ENCODE measurements at regions not wholly inside any gene's neighbourhood (a gene's known extent, or its start where the extent isn't known, plus 50 kb on each side); places are given as distances from the start of the nearest gene placed in this dataset.

DNA sequence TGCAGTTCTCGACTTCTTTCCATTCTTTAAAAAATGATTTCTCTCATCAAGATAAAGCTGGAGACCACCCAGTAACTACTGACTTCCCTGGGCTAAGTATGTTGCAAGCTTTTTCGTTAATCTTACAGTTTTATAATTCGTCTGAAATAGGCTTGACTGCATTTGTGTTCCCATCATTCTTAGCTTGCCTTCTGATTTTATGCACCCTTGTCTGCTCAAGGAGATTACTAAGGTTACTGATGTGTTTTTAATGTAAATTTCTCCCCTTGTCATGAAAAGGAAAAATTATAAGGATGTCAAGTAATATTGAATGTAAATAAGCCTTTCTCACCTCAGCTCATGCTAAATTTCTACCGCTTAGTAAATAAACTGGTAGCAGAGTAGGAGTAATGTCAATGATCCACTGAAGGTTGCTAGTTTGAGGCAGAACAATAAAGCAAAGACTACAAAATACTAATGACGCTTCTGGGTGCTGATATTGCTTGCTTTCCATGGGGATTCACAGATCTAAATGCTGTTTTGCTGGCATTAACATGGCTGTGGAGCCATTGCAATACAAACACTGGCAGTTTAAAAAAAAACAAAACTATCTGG is 91.9 kb upstream of the CDH20 start:
- no peak for DNase-seq (ENCODE audit: low spot score)
- intact Hi-C loops (cut with micrococcal nuclease; ENCODE audit: unreplicated experiment), result no loop called here
- CTCF ChIA-PET, result no interaction called here
- BruUV-seq (replicated peaks), result no TSS peak
- H3K27ac ChIP-seq (ENCODE audit: low read depth, low read length, poor library complexity, severe bottlenecking), result no peak overlapping the region
- no peaks in the 10 kb centered on the region for H3K36me3 ChIP-seq (ENCODE audit: insufficient read depth, low read length, poor library complexity, severe bottlenecking)
- TF ChIP-seq EZH2 (IDR thresholded peaks at IDR 0.05; ENCODE audit: borderline replicate concordance, low read depth, low read length, poor library complexity, severe bottlenecking) (no peak), CTCF (conservative IDR thresholded peaks at IDR 0.05; ENCODE audit: low read depth, low read length) (no peak)
- POLR2A ChIA-PET (ENCODE audit: low non-redundant PET), result interaction anchor here (0.6 kb wide), 1 partner anchor 17 kb away, joined by 4 read pairs; no protein-coding TSS in a partner anchor
- H3K4me3 ChIP-seq (ENCODE audit: low read depth, low read length, poor library complexity, severe bottlenecking), result no peak overlapping the region
- H3K27me3 ChIP-seq (replicated peaks; ENCODE audit: insufficient read depth, low read depth, low read length, poor library complexity), result peaks cover 62% of the 10 kb centered on the region
- H3K9me3 ChIP-seq (ENCODE audit: low read depth, low read length, poor library complexity, severe bottlenecking), result no peaks in the 10 kb centered on the region
- no peaks in the 10 kb centered on the region for H3K4me1 ChIP-seq (ENCODE audit: insufficient read depth, low read length, poor library complexity, severe bottlenecking)

DNA sequence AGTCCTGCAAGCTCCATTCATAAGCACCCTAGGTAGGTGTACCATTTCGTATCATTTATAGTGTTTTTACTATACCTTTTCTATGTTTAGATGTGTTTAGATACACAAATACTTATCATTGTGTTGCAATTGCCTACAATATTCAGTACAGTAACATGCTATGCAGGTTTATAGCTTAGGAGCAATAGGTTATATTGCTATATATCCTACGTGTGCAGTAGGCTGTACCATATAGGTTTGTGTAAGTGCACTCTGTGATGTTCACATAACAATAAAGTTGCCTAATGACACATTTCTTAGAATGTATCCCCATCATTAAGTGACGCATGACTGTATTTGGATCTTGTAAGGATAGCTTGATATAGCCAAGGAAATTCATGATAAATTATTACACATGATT is 88.6 kb upstream of the CDH20 start:
- ChIA-PET POLR2A (ENCODE audit: low non-redundant PET) (no interaction called here), CTCF (no interaction called here)
- BruUV-seq (replicated peaks), result no TSS peak
- DNase-seq (ENCODE audit: low spot score), result no peak
- TF ChIP-seq EZH2 (IDR thresholded peaks at IDR 0.05; ENCODE audit: borderline replicate concordance, low read depth, low read length, poor library complexity, severe bottlenecking), result no peak
- TF ChIP-seq CTCF (conservative IDR thresholded peaks at IDR 0.05; ENCODE audit: low read depth, low read length), result no peak
- no peaks in the 10 kb centered on the region for H3K36me3 ChIP-seq (ENCODE audit: insufficient read depth, low read length, poor library complexity, severe bottlenecking)
- H3K4me1 ChIP-seq (ENCODE audit: insufficient read depth, low read length, poor library complexity, severe bottlenecking), result no peaks in the 10 kb centered on the region
- peaks cover 51% of the 10 kb centered on the region for H3K27me3 ChIP-seq (replicated peaks; ENCODE audit: insufficient read depth, low read depth, low read length, poor library complexity)
- H3K9me3 ChIP-seq (ENCODE audit: low read depth, low read length, poor library complexity, severe bottlenecking), result no peaks in the 10 kb centered on the region
- no peak overlapping the region for H3K4me3 ChIP-seq (ENCODE audit: low read depth, low read length, poor library complexity, severe bottlenecking)
- intact Hi-C loops (cut with micrococcal nuclease; ENCODE audit: unreplicated experiment), result no loop called here
- no peak overlapping the region for H3K27ac ChIP-seq (ENCODE audit: low read depth, low read length, poor library complexity, severe bottlenecking)

DNA sequence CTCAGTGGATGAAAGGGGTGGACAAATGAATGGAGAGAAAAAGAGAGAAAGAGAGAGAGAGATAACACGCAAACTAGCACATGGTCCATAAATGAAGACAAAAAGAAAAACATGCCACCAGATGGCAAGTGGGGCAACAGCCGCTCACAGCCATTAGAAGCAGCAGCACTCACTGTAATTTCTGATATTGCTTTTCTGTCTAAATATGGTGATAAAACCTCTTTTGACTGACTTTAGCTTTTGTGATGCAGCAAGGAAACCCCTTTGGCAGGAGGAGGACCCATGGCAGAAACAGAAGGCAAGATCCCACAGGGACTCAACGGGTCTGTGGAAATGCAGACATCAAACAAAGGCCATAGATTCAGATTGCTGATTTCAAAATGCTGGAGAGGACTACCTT is 88.0 kb upstream of the CDH20 start:
- BruUV-seq (replicated peaks), result no TSS peak
- CTCF ChIA-PET, result no interaction called here
- intact Hi-C loops (cut with micrococcal nuclease; ENCODE audit: unreplicated experiment), result no loop called here
- no peaks in the 10 kb centered on the region for H3K9me3 ChIP-seq (ENCODE audit: low read depth, low read length, poor library complexity, severe bottlenecking)
- H3K27ac ChIP-seq (ENCODE audit: low read depth, low read length, poor library complexity, severe bottlenecking), result no peak overlapping the region
- H3K4me3 ChIP-seq (ENCODE audit: low read depth, low read length, poor library complexity, severe bottlenecking), result no peak overlapping the region
- no peaks in the 10 kb centered on the region for H3K4me1 ChIP-seq (ENCODE audit: insufficient read depth, low read length, poor library complexity, severe bottlenecking)
- POLR2A ChIA-PET (ENCODE audit: low non-redundant PET), result no interaction called here
- no peak for DNase-seq (ENCODE audit: low spot score)
- TF ChIP-seq CTCF (conservative IDR thresholded peaks at IDR 0.05; ENCODE audit: low read depth, low read length), result no peak
- H3K36me3 ChIP-seq (ENCODE audit: insufficient read depth, low read length, poor library complexity, severe bottlenecking), result no peaks in the 10 kb centered on the region
- H3K27me3 ChIP-seq (replicated peaks; ENCODE audit: insufficient read depth, low read depth, low read length, poor library complexity), result peaks cover 45% of the 10 kb centered on the region

Measured in A673 (cell line).